ENCODE measurements at regions not wholly inside any gene's neighbourhood (a gene's known extent, or its start where the extent isn't known, plus 50 kb on each side); places are given as distances from the start of the nearest gene placed in this dataset.

- peak; percentile 77 for DNase-seq
- 42 to 57% (median 44%) methylated on average over 10 to 16 of the region's 16 CpGs for WGBS, 5 donors
These were observed 1479.2 kb downstream of the TBC1D22A start for GRCh38 chr22:48241658-48242057.

GRCh38 chr22:48240935-48241230 is 1478.4 kb downstream of the TBC1D22A start:
- TF ChIP-seq POLR2A (IDR thresholded peaks at IDR 0.05) (no peak), POLR2AphosphoS5 (IDR thresholded peaks at IDR 0.05) (no peak), CTCF (IDR thresholded peaks at IDR 0.05 in 8 of 11, conservative IDR thresholded peaks at IDR 0.05 in 3 of 11) (no peak)
- Histone ChIP-seq H3K9me3 (peaks cover 0 to 3% (median 0%) of the 10 kb centered on the region in 8 donors), H3K4me3 (no peak overlapping the region), H3K27me3 (replicated peaks in 1 of 7) (peaks cover 0 to 36% (median 0%) of the 10 kb centered on the region in 7 donors), H3K4me1 (peaks cover 0 to 24% (median 0%) of the 10 kb centered on the region in 6 donors), H3K27ac (no peak overlapping the region), H3K36me3 (no peaks in the 10 kb centered on the region)
- peak; percentile 30 for DNase-seq
- WGBS, 5 donors, result 80 to 94% (median 92%) methylated on average over 8 of the region's 8 CpGs
- intact Hi-C loops (cut with DNase I; ENCODE audit: low total_unique reads), result no loop called here

More at GRCh38 chr22:48241658-48242057, 1479.2 kb downstream of the TBC1D22A start:
- H3K4me1 ChIP-seq, result peaks cover 0 to 24% (median 0%) of the 10 kb centered on the region in 6 donors
- peaks cover 0 to 44% (median 3%) of the 10 kb centered on the region in 7 donors for H3K27me3 ChIP-seq (replicated peaks in 1 of 7)
- TF ChIP-seq POLR2AphosphoS5 (IDR thresholded peaks at IDR 0.05) (peak in 1 of 3 donors; percentile 43), POLR2A (IDR thresholded peaks at IDR 0.05) (no peak)
- H3K4me3 ChIP-seq, result no peak overlapping the region
- H3K9me3 ChIP-seq, result peaks cover 0 to 3% (median 0%) of the 10 kb centered on the region in 8 donors
- intact Hi-C loops (cut with DNase I; ENCODE audit: low total_unique reads), result no loop called here
- no peak overlapping the region for H3K27ac ChIP-seq
- no peaks in the 10 kb centered on the region for H3K36me3 ChIP-seq

GRCh38 chr22:48240148-48240934 is 1477.9 kb downstream of the TBC1D22A start:
- Histone ChIP-seq H3K27me3 (replicated peaks in 1 of 7) (peaks cover 0 to 30% (median 0%) of the 10 kb centered on the region in 7 donors), H3K9me3 (peaks cover 0 to 3% (median 0%) of the 10 kb centered on the region in 8 donors), H3K36me3 (no peaks in the 10 kb centered on the region), H3K27ac (no peak overlapping the region), H3K4me3 (no peak overlapping the region), H3K4me1 (peaks cover 0 to 22% (median 0%) of the 10 kb centered on the region in 6 donors)
- no peak for TF ChIP-seq POLR2AphosphoS5 (IDR thresholded peaks at IDR 0.05)
- TF ChIP-seq POLR2A (IDR thresholded peaks at IDR 0.05), result no peak
- no peak for TF ChIP-seq CTCF (IDR thresholded peaks at IDR 0.05 in 8 of 11, conservative IDR thresholded peaks at IDR 0.05 in 3 of 11)
- DNase-seq, result peak; percentile 41
- intact Hi-C loops (cut with DNase I; ENCODE audit: low total_unique reads), result no loop called here
- 60 to 75% (median 69%) methylated on average over 13 of the region's 13 CpGs for WGBS, 5 donors

- Histone ChIP-seq H3K4me1 (peaks cover 0 to 16% (median 0%) of the 10 kb centered on the region in 6 donors), H3K27me3 (replicated peaks in 1 of 7) (peaks cover 0 to 23% (median 0%) of the 10 kb centered on the region in 7 donors), H3K4me3 (no peak overlapping the region), H3K36me3 (no peaks in the 10 kb centered on the region), H3K27ac (no peak overlapping the region), H3K9me3 (peaks cover 0 to 3% (median 0%) of the 10 kb centered on the region in 8 donors)
- peak; percentile 44 for DNase-seq
- TF ChIP-seq POLR2AphosphoS5 (IDR thresholded peaks at IDR 0.05) (no peak), CTCF (IDR thresholded peaks at IDR 0.05 in 8 of 11, conservative IDR thresholded peaks at IDR 0.05 in 3 of 11) (no peak), POLR2A (IDR thresholded peaks at IDR 0.05) (no peak)
- intact Hi-C loops (cut with DNase I; ENCODE audit: low total_unique reads), result no loop called here
- WGBS, 5 donors, result 46 to 58% (median 51%) methylated on average over 8 to 11 of the region's 11 CpGs
These were observed 1477.2 kb downstream of the TBC1D22A start for GRCh38 chr22:48239461-48240147.

Data from spleen (tissue), 11 donors.